ENCODE measurements at regions not wholly inside any gene's neighbourhood (a gene's known extent, or its start where the extent isn't known, plus 50 kb on each side); places are given as distances from the start of the nearest gene placed in this dataset.

DNA sequence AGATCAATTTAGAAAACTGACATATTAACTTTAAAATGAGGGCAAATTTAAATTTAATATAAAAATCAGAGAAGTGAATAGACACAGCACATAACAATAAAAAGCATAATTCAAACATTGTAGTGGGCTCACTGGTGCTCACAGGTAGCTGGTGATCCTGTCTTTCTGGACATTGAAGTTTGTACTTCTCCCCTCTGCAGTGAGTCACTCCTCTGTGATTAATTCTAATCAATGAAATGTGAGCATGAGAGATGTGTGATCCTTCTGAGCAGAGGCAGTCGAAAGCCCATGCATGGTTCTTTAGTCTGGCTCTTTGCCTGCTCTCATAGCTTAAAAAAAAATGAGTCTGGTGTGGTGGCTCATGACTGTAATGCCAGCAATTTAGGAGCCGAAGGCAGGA, 59.0 kb upstream of the RERGL start:
- no peak for TF ChIP-seq POLR2A (IDR thresholded peaks at IDR 0.05; ENCODE audit: low read length)
- TF ChIP-seq GATA1 (IDR thresholded peaks at IDR 0.05; ENCODE audit: low read depth, low read length), result no peak

Measured in erythroblast (primary cell).